Common myeloid progenitor, CD34-positive (primary cell): ENCODE measurements at regions not wholly inside any gene's neighbourhood (a gene's known extent, or its start where the extent isn't known, plus 50 kb on each side); places are given as distances from the start of the nearest gene placed in this dataset.
"Not testable (repeated sequence)": the region's sequence is repeated elsewhere in the genome, so short reads cannot be mapped to it uniquely, and the experiment has no call there.

Experiments used
- CTCF ChIA-PET: fragments of 350-600 bp; sonication (Branson Sonifier 250); formaldehyde crosslinking; loops from one replicate; lab custom pipeline; 2021; ENCODE audit warnings: antibody characterized with exemption; lab: Charles Lee
- POLR2A ChIA-PET: fragments of 350-600 bp; sonication (Branson Sonifier 250); formaldehyde crosslinking; loops from one replicate; lab custom pipeline; 2021; ENCODE audit warnings: antibody characterized with exemption; lab: Charles Lee
- DNase-seq, 3 donors: peaks; one replicate each; pipeline versions ENCODE4 v3.0.0 to v3.0.0-alpha.2; 2013
- H3K27ac ChIP-seq, 2 experiments: 1 replicate in 1 of 2; 2 replicates in 1 of 2; pipeline ENCODE4 v1.7.0; 2013; ENCODE audit warnings: inconsistent platforms in 2 of 2, low read length in 2 of 2, mild to moderate bottlenecking in 2 of 2, low read depth in 1 of 2, moderate library complexity in 1 of 2; ENCODE audit not compliant: severe bottlenecking in 2 of 2, insufficient read depth in 1 of 2, poor library complexity in 1 of 2
- H3K27me3 ChIP-seq, 5 experiments: replicated peaks in 2 of 5; 1 replicate in 3 of 5; 2 replicates in 2 of 5; pipeline versions ENCODE4 v1.6.1 to v1.7.0; 2013; ENCODE audit warnings: low read length in 4 of 5, mild to moderate bottlenecking in 2 of 5, moderate library complexity in 2 of 5, inconsistent platforms in 1 of 5; ENCODE audit not compliant: insufficient read depth in 5 of 5, control insufficient read depth in 4 of 5
- H3K36me3 ChIP-seq, 4 experiments: 1 replicate in 2 of 4; 2 replicates in 2 of 4; pipeline versions ENCODE4 v1.6.1 to v1.7.0; 2013; ENCODE audit warnings: low read length in 3 of 4, control low read depth in 1 of 4, mild to moderate bottlenecking in 1 of 4; ENCODE audit not compliant: control insufficient read depth in 4 of 4, insufficient read depth in 4 of 4
- H3K4me1 ChIP-seq, 4 experiments: 1 replicate in 3 of 4; 2 replicates in 1 of 4; pipeline versions ENCODE4 v1.6.1 to v1.7.1; 2013; ENCODE audit warnings: low read length in 3 of 4, mild to moderate bottlenecking in 3 of 4, control low read depth in 1 of 4, inconsistent platforms in 1 of 4, moderate library complexity in 1 of 4; ENCODE audit not compliant: control insufficient read depth in 4 of 4, insufficient read depth in 4 of 4; ENCODE audit errors: control extremely low read depth in 1 of 4
- H3K4me3 ChIP-seq, 7 experiments: 1 replicate in 4 of 7; 2 replicates in 3 of 7; pipeline versions ENCODE4 v1.5.1 to v1.7.0; 2013; ENCODE audit warnings: mild to moderate bottlenecking in 7 of 7, low read length in 6 of 7, moderate library complexity in 6 of 7, inconsistent platforms in 2 of 7, low read depth in 2 of 7, control low read depth in 1 of 7; ENCODE audit not compliant: insufficient read depth in 4 of 7, control insufficient read depth in 1 of 7; ENCODE audit errors: extremely low read depth in 1 of 7
- H3K9me3 ChIP-seq, 5 experiments: 1 replicate in 4 of 5; 2 replicates in 1 of 5; pipeline versions ENCODE4 v1.6.1 to v1.7.1; 2013; ENCODE audit warnings: low read length in 4 of 5, mild to moderate bottlenecking in 2 of 5, inconsistent platforms in 1 of 5, low read depth in 1 of 5, moderate library complexity in 1 of 5; ENCODE audit not compliant: control insufficient read depth in 4 of 5, insufficient read depth in 2 of 5; ENCODE audit errors: control extremely low read depth in 1 of 5
- WGBS: methylation state at CpG from one replicate; pipeline ENCODE4 v1.1.5; 2013; ENCODE audit not compliant: insufficient coverage; 5-methylcytosine and 5-hydroxymethylcytosine counted together

- POLR2A ChIA-PET: no interaction called here
- Histone ChIP-seq H3K36me3 (no peaks in the 10 kb centered on the region), H3K27ac (no peak overlapping the region), H3K9me3 (no peaks in the 10 kb centered on the region), H3K4me1 (no peaks in the 10 kb centered on the region), H3K27me3 (no peaks in the 10 kb centered on the region), H3K4me3 (no peak overlapping the region)
- no CpG with 5 or more reads among the region's 2 CpGs for whole genome bisulfite sequencing
- no peak for DNase-seq
- CTCF ChIA-PET: no interaction called here
Observed at GRCh38 chr5:114123654-114124053, 238.2 kb upstream of the KCNN2 start.

GRCh38 chr5:114146398-114146797 lies 215.5 kb upstream of the KCNN2 start:
- no peak overlapping the region for H3K27ac ChIP-seq
- ChIA-PET CTCF (no interaction called here), POLR2A (no interaction called here)
- no peaks in the 10 kb centered on the region for H3K27me3 ChIP-seq
- WGBS: 90% methylated on average over 2 of the region's 3 CpGs
- no peaks in the 10 kb centered on the region for H3K36me3 ChIP-seq
- H3K9me3 ChIP-seq: peaks cover 0 to 4% (median 0%) of the 10 kb centered on the region in 5 experiments
- H3K4me3 ChIP-seq: no peak overlapping the region
- H3K4me1 ChIP-seq: no peaks in the 10 kb centered on the region
- no peak for DNase-seq

- 91% methylated on average over 2 of the region's 3 CpGs for WGBS
- ChIA-PET POLR2A (no interaction called here), CTCF (no interaction called here)
- Histone ChIP-seq H3K27me3 (no peaks in the 10 kb centered on the region), H3K36me3 (no peaks in the 10 kb centered on the region), H3K4me1 (no peaks in the 10 kb centered on the region), H3K9me3 (peaks cover 0 to 4% (median 0%) of the 10 kb centered on the region in 5 experiments), H3K4me3 (no peak overlapping the region), H3K27ac (no peak overlapping the region)
- no peak for DNase-seq
Observed at GRCh38 chr5:114148253-114148652, 213.6 kb upstream of the KCNN2 start.

GRCh38 chr5:114148728-114149127 lies 213.1 kb upstream of the KCNN2 start:
- CTCF ChIA-PET, H3K4me3 ChIP-seq, H3K27ac ChIP-seq, H3K4me1 ChIP-seq, POLR2A ChIA-PET, DNase-seq, H3K27me3 ChIP-seq, H3K9me3 ChIP-seq, H3K36me3 ChIP-seq: not testable (repeated sequence)
- 33% methylated on average over 3 of the region's 3 CpGs for WGBS

- no peak overlapping the region for H3K27ac ChIP-seq
- H3K27me3 ChIP-seq: no peaks in the 10 kb centered on the region
- no peaks in the 10 kb centered on the region for H3K4me1 ChIP-seq
- WGBS: 92% methylated on average over 7 of the region's 8 CpGs
- H3K9me3 ChIP-seq: peaks cover 0 to 4% (median 0%) of the 10 kb centered on the region in 5 experiments
- H3K36me3 ChIP-seq: no peaks in the 10 kb centered on the region
- POLR2A ChIA-PET: no interaction called here
- no peak overlapping the region for H3K4me3 ChIP-seq
- no peak for DNase-seq
- CTCF ChIA-PET: no interaction called here
Observed at GRCh38 chr5:114152656-114153360, 209.1 kb upstream of the KCNN2 start.

GRCh38 chr5:114153392-114153791 lies 208.5 kb upstream of the KCNN2 start:
- no peak overlapping the region for H3K27ac ChIP-seq
- CTCF ChIA-PET: no interaction called here
- no peaks in the 10 kb centered on the region for H3K27me3 ChIP-seq
- WGBS: 83% methylated on average over 2 of the region's 2 CpGs
- H3K36me3 ChIP-seq: no peaks in the 10 kb centered on the region
- POLR2A ChIA-PET: no interaction called here
- H3K4me1 ChIP-seq: no peaks in the 10 kb centered on the region
- peaks cover 0 to 4% (median 0%) of the 10 kb centered on the region in 5 experiments for H3K9me3 ChIP-seq
- DNase-seq: no peak
- H3K4me3 ChIP-seq: no peak overlapping the region

- H3K36me3 ChIP-seq: no peaks in the 10 kb centered on the region
- H3K4me1 ChIP-seq: no peaks in the 10 kb centered on the region
- WGBS: no CpG with 5 or more reads among the region's 1 CpG
- H3K27me3 ChIP-seq: no peaks in the 10 kb centered on the region
- peaks cover 0 to 4% (median 0%) of the 10 kb centered on the region in 5 experiments for H3K9me3 ChIP-seq
- ChIA-PET POLR2A (no interaction called here), CTCF (no interaction called here)
- H3K27ac ChIP-seq: no peak overlapping the region
- no peak overlapping the region for H3K4me3 ChIP-seq
- DNase-seq: no peak
Observed at GRCh38 chr5:114153833-114154232, 208.0 kb upstream of the KCNN2 start.
